K562 (cell line): ENCODE measurements at regions not wholly inside any gene's neighbourhood (a gene's known extent, or its start where the extent isn't known, plus 50 kb on each side); places are given as distances from the start of the nearest gene placed in this dataset.

Experiments used
- ASH1L ChIP-seq: fragments of 450-650 bp; IDR thresholded peaks from 2 replicates; pipeline ENCODE4 v1.6.1; 2018; ENCODE audit warnings: borderline replicate concordance, mild to moderate bottlenecking, low read depth; ENCODE audit not compliant: partially characterized antibody
- CBFB ChIP-seq: sonication (generic); formaldehyde crosslinking; IDR thresholded peaks from 2 replicates; pipeline ENCODE4 v1.4.0; 2020; ENCODE audit warnings: mild to moderate bottlenecking, missing genetic modification reagents
- CREB3 ChIP-seq: fragments of 450-650 bp; conservative IDR thresholded peaks from 2 replicates; pipeline ENCODE4 v1.6.1; 2016; ENCODE audit warnings: missing genetic modification characterization, low read depth, mild to moderate bottlenecking, missing compliant biosample characterization, moderate library complexity
- E4F1 ChIP-seq: fragments of 250-450 bp; sonication (Bioruptor Pico); IDR thresholded peaks from 2 replicates; pipeline ENCODE4 v1.5.0; 2021; ENCODE audit warnings: mild to moderate bottlenecking, borderline replicate concordance
- ERF ChIP-seq: fragments of 450-650 bp; formaldehyde crosslinking; IDR thresholded peaks from 2 replicates; pipeline ENCODE4 v1.4.0; 2020; ENCODE audit warnings: mild to moderate bottlenecking, mixed read lengths
- HDAC1 ChIP-seq, 2 experiments: fragments of 450-650 bp; IDR thresholded peaks; 2 replicates each; pipeline ENCODE4 v1.6.1; 2016 to 2017; ENCODE audit warnings: inconsistent platforms in 1 of 2, mild to moderate bottlenecking in 1 of 2, moderate library complexity in 1 of 2
- HNRNPL ChIP-seq: fragments of 200-400 bp; formaldehyde crosslinking; IDR thresholded peaks from 2 replicates; pipeline ENCODE4 v1.6.1; 2017; ENCODE audit warnings: low read depth, mild to moderate bottlenecking, low read length
- HNRNPLL ChIP-seq: fragments of 200-400 bp; formaldehyde crosslinking; IDR thresholded peaks from 2 replicates; pipeline ENCODE4 v1.6.1; 2017; ENCODE audit warnings: low read length, low read depth, mild to moderate bottlenecking; ENCODE audit not compliant: poor library complexity, severe bottlenecking
- L3MBTL2 ChIP-seq: fragments of 450-650 bp; IDR thresholded peaks from 2 replicates; pipeline ENCODE4 v1.6.1; 2016; ENCODE audit warnings: mild to moderate bottlenecking, moderate library complexity
- PREB ChIP-seq: sonication (generic); formaldehyde crosslinking; IDR thresholded peaks from 2 replicates; pipeline ENCODE4 v1.8.1; 2023; ENCODE audit warnings: mild to moderate bottlenecking, missing genetic modification reagents
- TFAM ChIP-seq: fragments of 250-450 bp; sonication (Bioruptor Pico); conservative IDR thresholded peaks from 2 replicates; pipeline ENCODE4 v1.5.0; 2021; ENCODE audit warnings: mild to moderate bottlenecking, moderate library complexity
- ZBTB34 ChIP-seq: fragments of 250-450 bp; sonication (Bioruptor Pico); IDR thresholded peaks from 2 replicates; pipeline ENCODE4 v1.8.0; 2021; ENCODE audit warnings: mild to moderate bottlenecking, moderate library complexity
- ZNF75A ChIP-seq: fragments of 450-650 bp; formaldehyde crosslinking; IDR thresholded peaks from 2 replicates; pipeline ENCODE4 v1.4.0; 2020; ENCODE audit warnings: mild to moderate bottlenecking
- TF ChIP-seq, protein P1 (sequence below): fragments of 450-650 bp; formaldehyde crosslinking; IDR thresholded peaks from 2 replicates; pipeline ENCODE4 v1.4.0; 2020; ENCODE audit warnings: mild to moderate bottlenecking, moderate library complexity
- TF ChIP-seq, protein P2 (sequence below), 3 experiments: IDR thresholded peaks in 2 of 3; conservative IDR thresholded peaks in 1 of 3; 2 replicates each; pipeline ENCODE4 v1.5.1; 2011 to 2012; ENCODE audit warnings: low read length in 3 of 3, mild to moderate bottlenecking in 3 of 3, control low read depth in 2 of 3, improper control_type of control experiment in 1 of 3, inconsistent platforms in 1 of 3, low read depth in 1 of 3, mixed read lengths in 1 of 3, moderate library complexity in 1 of 3; ENCODE audit not compliant: insufficient read depth in 2 of 3

GRCh38 chr6:26193467-26194328, 106.5 kb downstream of the HFE start (continued):
- no peak for TF ChIP-seq E4F1 (CRISPR knock-in tag)
- peak in 1 of 2 experiments; percentile 37; a peak in 1 of 4 replicates for TF ChIP-seq HDAC1 (IDR thresholded peaks at IDR 0.05)
- no peak for TF ChIP-seq ZBTB34 (CRISPR knock-in tag)
- no peak for TF ChIP-seq ERF (CRISPR knock-in tag)
- no peak for TF ChIP-seq ZNF75A
- no peak for TF ChIP-seq HNRNPLL
- TF ChIP-seq, protein P1, sequence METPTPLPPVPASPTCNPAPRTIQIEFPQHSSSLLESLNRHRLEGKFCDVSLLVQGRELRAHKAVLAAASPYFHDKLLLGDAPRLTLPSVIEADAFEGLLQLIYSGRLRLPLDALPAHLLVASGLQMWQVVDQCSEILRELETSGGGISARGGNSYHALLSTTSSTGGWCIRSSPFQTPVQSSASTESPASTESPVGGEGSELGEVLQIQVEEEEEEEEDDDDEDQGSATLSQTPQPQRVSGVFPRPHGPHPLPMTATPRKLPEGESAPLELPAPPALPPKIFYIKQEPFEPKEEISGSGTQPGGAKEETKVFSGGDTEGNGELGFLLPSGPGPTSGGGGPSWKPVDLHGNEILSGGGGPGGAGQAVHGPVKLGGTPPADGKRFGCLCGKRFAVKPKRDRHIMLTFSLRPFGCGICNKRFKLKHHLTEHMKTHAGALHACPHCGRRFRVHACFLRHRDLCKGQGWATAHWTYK (CRISPR knock-in tag) = no peak
- TF ChIP-seq, protein P2, sequence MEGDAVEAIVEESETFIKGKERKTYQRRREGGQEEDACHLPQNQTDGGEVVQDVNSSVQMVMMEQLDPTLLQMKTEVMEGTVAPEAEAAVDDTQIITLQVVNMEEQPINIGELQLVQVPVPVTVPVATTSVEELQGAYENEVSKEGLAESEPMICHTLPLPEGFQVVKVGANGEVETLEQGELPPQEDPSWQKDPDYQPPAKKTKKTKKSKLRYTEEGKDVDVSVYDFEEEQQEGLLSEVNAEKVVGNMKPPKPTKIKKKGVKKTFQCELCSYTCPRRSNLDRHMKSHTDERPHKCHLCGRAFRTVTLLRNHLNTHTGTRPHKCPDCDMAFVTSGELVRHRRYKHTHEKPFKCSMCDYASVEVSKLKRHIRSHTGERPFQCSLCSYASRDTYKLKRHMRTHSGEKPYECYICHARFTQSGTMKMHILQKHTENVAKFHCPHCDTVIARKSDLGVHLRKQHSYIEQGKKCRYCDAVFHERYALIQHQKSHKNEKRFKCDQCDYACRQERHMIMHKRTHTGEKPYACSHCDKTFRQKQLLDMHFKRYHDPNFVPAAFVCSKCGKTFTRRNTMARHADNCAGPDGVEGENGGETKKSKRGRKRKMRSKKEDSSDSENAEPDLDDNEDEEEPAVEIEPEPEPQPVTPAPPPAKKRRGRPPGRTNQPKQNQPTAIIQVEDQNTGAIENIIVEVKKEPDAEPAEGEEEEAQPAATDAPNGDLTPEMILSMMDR (IDR thresholded peaks at IDR 0.05 in 2 of 3, conservative IDR thresholded peaks at IDR 0.05 in 1 of 3; ENCODE audit: insufficient read depth in 2 of 3, low read depth in 1 of 3, low read length in 3 of 3) = no peak
- no peak for TF ChIP-seq ASH1L
- no peak for TF ChIP-seq TFAM (CRISPR knock-in tag)
- TF ChIP-seq CBFB (CRISPR knock-in tag) = no peak
- TF ChIP-seq L3MBTL2 = no peak
- TF ChIP-seq PREB (CRISPR knock-in tag) = 0 out of 2 replicates have a peak, but pooled peaks have one; percentile 66
- no peak for TF ChIP-seq CREB3 (tag)
- no peak for TF ChIP-seq HNRNPL
